HepG2 (cell line): ENCODE measurements at regions not wholly inside any gene's neighbourhood (a gene's known extent, or its start where the extent isn't known, plus 50 kb on each side); places are given as distances from the start of the nearest gene placed in this dataset.

Experiments used
- ATAC-seq: fragments of 200-7000 bp; cut with Tn5 transposase; 3 replicates; pipeline ENCODE4 v1.9.1; 2020; ENCODE audit warnings: mild to moderate bottlenecking, moderate library complexity
- BruUV-seq: library from RNA; stranded (reverse); fragments of 400-500 nt; replicated peaks from 2 replicates; lab custom pipeline; 2021; lab: Mats Ljungman, UMichigan
- CTCF ChIA-PET: fragments of 300-600 bp; formaldehyde crosslinking; extraction: SDS; loops from one replicate; lab custom pipeline; 2021; ENCODE audit warnings: low total read pairs, inconsistent platforms, low intra/inter-chr PET ratio; lab: Yijun Ruan, JAX
- POLR2A ChIA-PET: fragments of 350-600 bp; sonication (Branson Sonifier 250); formaldehyde crosslinking; loops from one replicate; lab custom pipeline; 2020; ENCODE audit warnings: antibody characterized with exemption, inconsistent platforms; lab: Yijun Ruan, JAX
- DNase-seq: peaks from one replicate; pipeline ENCODE4 v3.0.0-alpha.2; 2015; ENCODE audit warnings: low spot score
- FAIRE-seq: peaks from 3 replicates; lab custom pipeline; 2011; peaks lifted over from hg19 to GRCh38; lab: Jason Lieb, UNC
- H2AFZ ChIP-seq: one replicate; pipeline ENCODE4 v1.6.1; 2011; ENCODE audit warnings: low read length, inconsistent platforms
- H3K27ac ChIP-seq: fragments of 300-600 bp; 3 replicates; pipeline ENCODE4 v1.8.0; 2011; ENCODE audit warnings: mixed run types, mild to moderate bottlenecking, mixed read lengths, low read length, inconsistent platforms; ENCODE audit not compliant: insufficient read depth; ENCODE audit errors: extremely low read length
- H3K27me3 ChIP-seq, 2 experiments: fragments of 200-600 bp in 1 of 2; 2 replicates in 1 of 2; 3 replicates in 1 of 2; pipeline versions ENCODE4 v1.6.0 to v1.8.0; 2011; ENCODE audit warnings: low read length in 2 of 2, mild to moderate bottlenecking in 2 of 2, moderate library complexity in 2 of 2, inconsistent platforms in 1 of 2; ENCODE audit not compliant: insufficient read depth in 2 of 2, control insufficient read depth in 1 of 2
- H3K36me3 ChIP-seq, 2 experiments: fragments of 200-600 bp in 1 of 2; replicated peaks in 1 of 2; 2 replicates in 1 of 2; 3 replicates in 1 of 2; pipeline versions ENCODE4 v1.5.1 to v1.8.0; 2011; ENCODE audit warnings: low read length in 2 of 2, inconsistent platforms in 1 of 2; ENCODE audit not compliant: insufficient read depth in 2 of 2, control insufficient read depth in 1 of 2
- H3K4me1 ChIP-seq: 2 replicates; pipeline ENCODE4 v1.5.1; 2012; ENCODE audit warnings: low read length, inconsistent platforms; ENCODE audit not compliant: insufficient read depth
- H3K4me2 ChIP-seq: 2 replicates; pipeline ENCODE4 v1.6.0; 2011; ENCODE audit warnings: low read depth, low read length, inconsistent platforms
- H3K4me3 ChIP-seq, 3 experiments: fragments of 200-600 bp in 1 of 3; sonication (generic), shearing (Covaris generic) in 1 of 3; replicated peaks in 1 of 3; 2 replicates each; pipeline ENCODE4 v1.5.1; 2011 to 2016; ENCODE audit warnings: low read length in 3 of 3, inconsistent platforms in 2 of 3, low read depth in 2 of 3, mild to moderate bottlenecking in 2 of 3, control low read depth in 1 of 3, mixed read lengths in 1 of 3; ENCODE audit not compliant: insufficient read depth in 1 of 3
- H3K79me2 ChIP-seq: one replicate; pipeline ENCODE4 v1.6.1; 2011; ENCODE audit warnings: low read length, inconsistent platforms; ENCODE audit not compliant: insufficient read depth
- H3K9ac ChIP-seq: 2 replicates; pipeline ENCODE4 v1.6.0; 2011; ENCODE audit warnings: mild to moderate bottlenecking, low read depth, low read length, inconsistent platforms; ENCODE audit not compliant: insufficient read depth
- H3K9me3 ChIP-seq: 2 replicates; pipeline ENCODE4 v1.5.1; 2012; ENCODE audit warnings: mild to moderate bottlenecking, low read length
- H4K20me1 ChIP-seq: 2 replicates; pipeline ENCODE4 v1.6.0; 2011; ENCODE audit warnings: inconsistent platforms, mild to moderate bottlenecking, low read length, moderate library complexity; ENCODE audit not compliant: insufficient read depth
- ATF7 ChIP-seq, 2 experiments: fragments of 450-650 bp in 1 of 2; sonication (generic) in 1 of 2; formaldehyde crosslinking in 1 of 2; IDR thresholded peaks; 2 replicates each; pipeline versions ENCODE4 v1.4.0 to v1.6.1; 2016 to 2020; ENCODE audit warnings: antibody characterized with exemption in 1 of 2, mild to moderate bottlenecking in 1 of 2, missing genetic modification reagents in 1 of 2
- DRAP1 ChIP-seq: IDR thresholded peaks from 2 replicates; pipeline ENCODE4 v1.6.1; 2016; ENCODE audit warnings: missing genetic modification reagents, missing compliant biosample characterization
- NFKBIZ ChIP-seq: IDR thresholded peaks from 2 replicates; pipeline ENCODE4 v1.6.1; 2018; ENCODE audit warnings: missing genetic modification reagents, missing compliant biosample characterization
- RCOR2 ChIP-seq: IDR thresholded peaks from 2 replicates; pipeline ENCODE4 v1.6.1; 2016; ENCODE audit warnings: missing biosample characterization, missing genetic modification reagents
- SMAD3 ChIP-seq: sonication (generic); formaldehyde crosslinking; IDR thresholded peaks from 2 replicates; pipeline ENCODE4 v1.4.0; 2020; ENCODE audit warnings: missing genetic modification reagents
- TMF1 ChIP-seq: sonication (generic); formaldehyde crosslinking; IDR thresholded peaks from 2 replicates; pipeline ENCODE4 v1.8.1; 2022; ENCODE audit warnings: low read depth, missing genetic modification reagents
- ZBTB14 ChIP-seq: sonication (generic); formaldehyde crosslinking; IDR thresholded peaks from 2 replicates; pipeline ENCODE4 v1.4.0; 2020; ENCODE audit warnings: missing genetic modification reagents
- ZGPAT ChIP-seq: IDR thresholded peaks from 2 replicates; pipeline ENCODE4 v1.6.1; 2016; ENCODE audit warnings: mild to moderate bottlenecking
- ZNF607 ChIP-seq: sonication (generic); formaldehyde crosslinking; IDR thresholded peaks from 2 replicates; pipeline ENCODE4 v1.5.1; 2020; ENCODE audit warnings: missing genetic modification reagents, mild to moderate bottlenecking, borderline replicate concordance
- ZNF687 ChIP-seq: sonication (generic); formaldehyde crosslinking; IDR thresholded peaks from 2 replicates; pipeline ENCODE4 v1.5.1; 2020; ENCODE audit warnings: mild to moderate bottlenecking, missing genetic modification reagents, moderate library complexity
- WGBS: methylation state at CpG from one replicate; pipeline ENCODE4 v1.1.6; 2017; ENCODE audit warnings: low lambda C conversion rate; 5-methylcytosine and 5-hydroxymethylcytosine counted together
- in situ Hi-C: cut with HindIII; loops from 2 replicates; pipeline ENCODE4 v1.10.0; 2017; ENCODE audit warnings: low pct_unique_long_range_greater_than_20kb; ENCODE audit not compliant: extremely low pct_ligation_motif_present
- intact Hi-C: fragments of 100-400 bp; cut with micrococcal nuclease; formaldehyde crosslinking; loops from one replicate; pipeline ENCODE4 v1.10.0; 2022; ENCODE audit not compliant: unreplicated experiment

- no peak for TF ChIP-seq ZNF687 (CRISPR knock-in tag)
These were observed 289.1 kb upstream of the AZI2 start (continued) for GRCh38 chr3:28637742-28638141.

GRCh38 chr3:28645149-28645548 lies 296.5 kb upstream of the AZI2 start:
- no peak for DNase-seq
- H3K9ac ChIP-seq: no peak overlapping the region
- no peak overlapping the region for H3K4me3 ChIP-seq
- no peaks in the 10 kb centered on the region for H3K36me3 ChIP-seq
- no peaks in the 10 kb centered on the region for H3K9me3 ChIP-seq
- 36% methylated on average over 2 of the region's 2 CpGs for WGBS
- no peak for FAIRE-seq
- in situ Hi-C loops: no loop called here
- POLR2A ChIA-PET: no interaction called here
- no peak overlapping the region for H2AFZ ChIP-seq
- no peak overlapping the region for H3K4me2 ChIP-seq
- no peaks in the 10 kb centered on the region for H4K20me1 ChIP-seq
- no TSS peak for BruUV-seq
- intact Hi-C loops: no loop called here
- no peak overlapping the region for H3K27ac ChIP-seq
- no peak for TF ChIP-seq ZBTB14
- TF ChIP-seq DRAP1 (CRISPR knock-in tag): no peak
- no peak for TF ChIP-seq ZNF607 (CRISPR knock-in tag)
- no peak for TF ChIP-seq ZGPAT (CRISPR knock-in tag)
- TF ChIP-seq TMF1 (CRISPR knock-in tag): no peak
- no peak for TF ChIP-seq ATF7 (IDR thresholded peaks at IDR 0.05)
- TF ChIP-seq ATF7 (CRISPR knock-in tag; IDR thresholded peaks at IDR 0.05): no peak
- TF ChIP-seq SMAD3: no peak
- TF ChIP-seq NFKBIZ (CRISPR knock-in tag): no peak
- no peak for TF ChIP-seq RCOR2
- TF ChIP-seq, all 625 proteins: peak for 0
- H3K27me3 ChIP-seq: no peaks in the 10 kb centered on the region
- peaks cover 9% of the 10 kb centered on the region; the same call in 1 of the 2 replicates for H3K4me1 ChIP-seq
- no peak for ATAC-seq
- CTCF ChIA-PET: no interaction called here
- no peaks in the 10 kb centered on the region for H3K79me2 ChIP-seq
